ENCODE measurements at regions not wholly inside any gene's neighbourhood (a gene's known extent, or its start where the extent isn't known, plus 50 kb on each side); places are given as distances from the start of the nearest gene placed in this dataset.

DNA sequence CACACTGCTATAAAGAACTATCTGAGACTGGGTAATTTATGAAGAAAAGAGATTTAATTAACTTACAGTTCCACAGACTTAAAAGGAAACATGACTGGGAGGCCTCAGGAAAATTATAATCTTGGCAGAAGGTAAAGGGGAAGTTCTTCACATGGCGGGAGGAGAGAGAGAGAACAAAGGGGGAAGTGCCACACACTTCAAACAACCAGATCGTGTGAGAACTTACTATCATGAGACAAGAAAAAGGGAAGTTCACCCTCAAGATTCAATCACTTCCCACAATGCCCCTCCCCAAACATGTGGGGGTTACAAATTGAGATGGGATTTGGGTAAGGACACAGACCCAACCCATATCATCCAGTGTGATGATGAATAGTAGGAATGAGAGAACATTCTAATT lies 366.5 kb downstream of the LRFN5 start:
- H3K27ac Mint-ChIP-seq (ENCODE audit: unreplicated experiment): no peak overlapping the region

DNA sequence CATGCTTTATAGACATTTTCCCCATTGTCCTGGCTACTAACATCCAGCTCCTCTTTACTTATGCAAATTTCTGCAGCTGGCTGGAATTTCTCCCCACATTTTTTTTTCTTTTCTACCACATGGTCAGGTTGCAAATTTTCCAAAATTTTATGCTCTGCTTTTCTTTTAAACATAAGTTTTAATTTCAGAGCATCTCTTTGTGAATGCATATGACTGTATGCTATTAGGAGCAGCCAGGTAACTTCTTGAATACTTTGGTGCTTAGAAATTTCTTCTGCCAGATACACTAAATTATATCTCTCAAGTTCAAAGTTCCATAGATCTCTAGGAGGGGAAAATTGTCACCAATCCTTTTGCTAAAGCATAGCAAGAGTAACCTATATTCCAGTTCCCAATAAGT lies 365.9 kb downstream of the LRFN5 start:
- Mint-ChIP-seq H3K4me3 (no peak overlapping the region), H3K27ac (ENCODE audit: unreplicated experiment) (no peak overlapping the region), H3K9me3 (peaks cover 16% of the 10 kb centered on the region), H3K27me3 (ENCODE audit: low read depth) (no peaks in the 10 kb centered on the region), H3K4me1 (no peaks in the 10 kb centered on the region), H3K36me3 (ENCODE audit: low read depth) (peaks cover 2% of the 10 kb centered on the region)
- DNase-seq (ENCODE audit: low read depth, low spot score): no peak
- TF ChIP-seq CTCF (conservative IDR thresholded peaks at IDR 0.05): no peak

More for the DNA sequence above, 366.5 kb downstream of the LRFN5 start:
- no peaks in the 10 kb centered on the region for H3K27me3 Mint-ChIP-seq (ENCODE audit: low read depth)
- no peak for TF ChIP-seq CTCF (conservative IDR thresholded peaks at IDR 0.05)
- H3K4me1 Mint-ChIP-seq: no peaks in the 10 kb centered on the region
- DNase-seq (ENCODE audit: low read depth, low spot score): no peak
- H3K4me3 Mint-ChIP-seq: no peak overlapping the region
- H3K9me3 Mint-ChIP-seq: peaks cover 16% of the 10 kb centered on the region
- peaks cover 2% of the 10 kb centered on the region for H3K36me3 Mint-ChIP-seq (ENCODE audit: low read depth)

GRCh38 chr14:41960281-41960680 lies 353.6 kb downstream of the LRFN5 start:
- peaks cover 4% of the 10 kb centered on the region for H3K36me3 Mint-ChIP-seq (ENCODE audit: low read depth)
- H3K9me3 Mint-ChIP-seq: peaks cover 4% of the 10 kb centered on the region
- H3K4me3 Mint-ChIP-seq: no peak overlapping the region
- no peaks in the 10 kb centered on the region for H3K27me3 Mint-ChIP-seq (ENCODE audit: low read depth)
- H3K27ac Mint-ChIP-seq (ENCODE audit: unreplicated experiment): no peak overlapping the region
- no peaks in the 10 kb centered on the region for H3K4me1 Mint-ChIP-seq
- TF ChIP-seq CTCF (conservative IDR thresholded peaks at IDR 0.05): no peak
- DNase-seq (ENCODE audit: low read depth, low spot score): no peak

DNA sequence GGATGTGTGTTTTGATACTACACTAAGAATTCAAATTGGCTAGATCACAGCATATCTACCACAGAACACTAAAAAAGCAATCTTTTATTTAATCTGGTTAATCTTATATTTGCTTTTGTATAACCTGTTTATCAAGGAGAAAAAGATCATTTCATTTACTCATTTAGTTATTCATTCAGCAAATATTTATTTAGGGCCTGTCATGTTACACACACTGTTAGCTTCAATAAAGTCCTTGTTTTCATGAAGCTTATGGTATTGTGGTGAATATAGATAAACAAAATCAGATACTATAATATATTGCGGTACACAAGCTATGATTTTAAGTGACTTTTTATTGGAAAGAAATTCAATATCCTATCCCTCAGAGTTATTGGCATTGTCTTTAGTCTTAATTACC lies 350.8 kb downstream of the LRFN5 start:
- no peak for TF ChIP-seq CTCF (conservative IDR thresholded peaks at IDR 0.05)
- Mint-ChIP-seq H3K27me3 (ENCODE audit: low read depth) (no peaks in the 10 kb centered on the region), H3K4me3 (no peak overlapping the region), H3K27ac (ENCODE audit: unreplicated experiment) (no peak overlapping the region), H3K4me1 (no peaks in the 10 kb centered on the region), H3K36me3 (ENCODE audit: low read depth) (no peaks in the 10 kb centered on the region), H3K9me3 (no peaks in the 10 kb centered on the region)
- DNase-seq (ENCODE audit: low read depth, low spot score): no peak

All from neural crest cell (in vitro differentiated cells).